ENCODE measurements at regions not wholly inside any gene's neighbourhood (a gene's known extent, or its start where the extent isn't known, plus 50 kb on each side); places are given as distances from the start of the nearest gene placed in this dataset.

DNA sequence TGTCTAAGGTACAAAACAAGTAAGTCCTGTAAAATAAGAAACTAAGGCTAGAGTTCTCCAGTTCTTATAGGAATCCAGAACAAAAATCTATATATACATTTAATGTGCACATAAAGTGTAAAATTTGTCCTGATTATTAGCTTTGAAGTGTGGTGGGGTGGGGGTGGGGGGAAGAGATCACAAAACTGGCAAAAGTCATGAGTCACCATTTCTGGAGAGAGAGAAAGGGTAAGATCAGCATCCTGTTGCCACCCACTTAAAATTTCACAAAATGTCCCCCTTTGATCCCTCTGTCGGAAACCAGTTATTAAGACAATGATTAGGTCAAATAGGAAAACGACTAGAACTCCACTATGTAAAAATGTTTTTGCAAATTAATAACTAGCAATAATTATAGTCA, 482.0 kb upstream of the POU3F2 start:
- TF ChIP-seq POLR2A (IDR thresholded peaks at IDR 0.05; ENCODE audit: low read length) (no peak), GATA1 (IDR thresholded peaks at IDR 0.05; ENCODE audit: low read depth, low read length) (no peak)
